LNCAP (cell line): ENCODE measurements at regions not wholly inside any gene's neighbourhood (a gene's known extent, or its start where the extent isn't known, plus 50 kb on each side); places are given as distances from the start of the nearest gene placed in this dataset.

Experiments used
- TF ChIP-seq, protein P1 (sequence below): fragments of 450-650 bp; IDR thresholded peaks from 2 replicates; pipeline ENCODE4 v1.5.1; 2017; ENCODE audit warnings: mild to moderate bottlenecking

- TF ChIP-seq, protein P1, sequence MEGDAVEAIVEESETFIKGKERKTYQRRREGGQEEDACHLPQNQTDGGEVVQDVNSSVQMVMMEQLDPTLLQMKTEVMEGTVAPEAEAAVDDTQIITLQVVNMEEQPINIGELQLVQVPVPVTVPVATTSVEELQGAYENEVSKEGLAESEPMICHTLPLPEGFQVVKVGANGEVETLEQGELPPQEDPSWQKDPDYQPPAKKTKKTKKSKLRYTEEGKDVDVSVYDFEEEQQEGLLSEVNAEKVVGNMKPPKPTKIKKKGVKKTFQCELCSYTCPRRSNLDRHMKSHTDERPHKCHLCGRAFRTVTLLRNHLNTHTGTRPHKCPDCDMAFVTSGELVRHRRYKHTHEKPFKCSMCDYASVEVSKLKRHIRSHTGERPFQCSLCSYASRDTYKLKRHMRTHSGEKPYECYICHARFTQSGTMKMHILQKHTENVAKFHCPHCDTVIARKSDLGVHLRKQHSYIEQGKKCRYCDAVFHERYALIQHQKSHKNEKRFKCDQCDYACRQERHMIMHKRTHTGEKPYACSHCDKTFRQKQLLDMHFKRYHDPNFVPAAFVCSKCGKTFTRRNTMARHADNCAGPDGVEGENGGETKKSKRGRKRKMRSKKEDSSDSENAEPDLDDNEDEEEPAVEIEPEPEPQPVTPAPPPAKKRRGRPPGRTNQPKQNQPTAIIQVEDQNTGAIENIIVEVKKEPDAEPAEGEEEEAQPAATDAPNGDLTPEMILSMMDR, result no peak
Measured at GRCh38 chr11:134503100-134503499, 91.1 kb upstream of the B3GAT1 start.

DNA sequence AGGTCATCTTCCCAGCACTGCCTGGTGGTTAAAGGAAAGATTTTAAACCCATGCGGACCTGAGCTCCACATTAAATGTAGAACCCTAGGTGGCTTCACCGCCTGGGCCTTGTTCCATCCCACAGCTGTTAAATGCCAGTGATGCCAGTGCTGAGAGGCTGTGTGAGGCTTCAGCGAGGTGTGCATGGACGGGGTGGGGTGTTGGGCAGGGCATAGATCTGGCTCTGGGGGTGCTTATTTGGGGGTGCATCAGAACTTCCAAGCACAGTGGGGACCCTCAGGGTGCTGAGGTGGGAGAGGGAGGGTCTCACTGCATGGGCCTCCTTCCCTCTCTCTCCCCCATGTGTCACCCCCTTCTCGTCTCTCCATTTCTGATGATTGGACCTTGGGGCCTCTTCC is 90.1 kb upstream of the B3GAT1 start:
- TF ChIP-seq, protein P1, result no peak

DNA sequence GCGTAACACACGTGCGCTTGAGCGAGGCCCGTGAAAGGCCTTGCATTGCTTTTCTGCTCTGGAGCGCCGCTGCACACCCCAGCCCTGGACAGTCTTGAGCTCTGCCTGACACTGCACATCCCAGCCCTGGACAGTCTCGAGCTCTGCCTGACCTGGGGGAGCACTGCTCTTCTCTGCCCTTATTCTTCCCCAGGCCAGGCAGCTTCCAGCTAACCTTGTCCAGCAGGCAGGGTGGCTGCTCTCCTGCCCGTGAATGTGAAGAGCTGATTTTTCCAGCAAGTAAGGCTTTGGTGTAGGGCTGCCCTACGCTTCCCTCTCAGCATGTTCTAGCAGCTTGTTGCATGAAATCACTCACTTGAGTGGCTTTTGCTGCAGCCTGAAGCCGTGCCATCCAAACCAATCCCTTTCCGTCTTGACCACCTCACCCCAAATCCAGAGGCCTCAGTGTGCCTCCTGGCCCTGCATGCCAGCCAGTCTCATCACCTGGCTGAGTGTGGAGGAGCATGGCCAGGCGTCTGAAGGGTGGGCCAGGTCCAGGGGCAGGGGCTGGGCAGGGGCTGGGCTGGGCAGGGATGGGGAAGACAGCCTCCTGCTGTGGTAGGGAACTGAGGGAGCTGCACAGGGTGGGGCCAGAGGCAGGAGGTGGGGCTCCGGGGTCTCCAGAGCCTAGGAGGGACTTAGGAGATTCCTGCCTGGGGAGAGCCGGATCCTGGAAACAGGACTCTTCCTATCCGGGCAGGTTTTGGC is 89.5 kb upstream of the B3GAT1 start:
- TF ChIP-seq, protein P1, result no peak

DNA sequence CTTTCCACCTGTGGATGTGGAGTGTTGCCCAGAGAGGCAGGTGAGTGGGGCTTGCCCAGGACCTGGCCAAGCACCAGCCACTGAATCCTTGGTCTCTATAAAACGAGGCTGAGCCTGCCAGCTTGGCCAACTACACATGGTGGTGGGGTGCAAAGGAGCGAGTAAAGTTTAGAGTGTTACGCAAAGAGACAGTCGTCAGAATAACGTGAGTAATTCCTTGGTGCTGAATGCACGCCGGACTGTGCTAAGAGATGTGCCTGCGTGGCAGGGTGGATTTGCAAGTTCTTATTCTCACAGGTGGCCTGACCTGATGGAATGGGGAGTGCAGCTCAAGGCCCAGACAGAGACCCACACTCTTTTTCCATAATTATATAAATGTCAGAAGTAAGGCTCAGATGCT is 88.6 kb upstream of the B3GAT1 start:
- TF ChIP-seq, protein P1, result no peak

GRCh38 chr11:134499990-134500389 is 87.9 kb upstream of the B3GAT1 start:
- TF ChIP-seq, protein P1, result no peak

DNA sequence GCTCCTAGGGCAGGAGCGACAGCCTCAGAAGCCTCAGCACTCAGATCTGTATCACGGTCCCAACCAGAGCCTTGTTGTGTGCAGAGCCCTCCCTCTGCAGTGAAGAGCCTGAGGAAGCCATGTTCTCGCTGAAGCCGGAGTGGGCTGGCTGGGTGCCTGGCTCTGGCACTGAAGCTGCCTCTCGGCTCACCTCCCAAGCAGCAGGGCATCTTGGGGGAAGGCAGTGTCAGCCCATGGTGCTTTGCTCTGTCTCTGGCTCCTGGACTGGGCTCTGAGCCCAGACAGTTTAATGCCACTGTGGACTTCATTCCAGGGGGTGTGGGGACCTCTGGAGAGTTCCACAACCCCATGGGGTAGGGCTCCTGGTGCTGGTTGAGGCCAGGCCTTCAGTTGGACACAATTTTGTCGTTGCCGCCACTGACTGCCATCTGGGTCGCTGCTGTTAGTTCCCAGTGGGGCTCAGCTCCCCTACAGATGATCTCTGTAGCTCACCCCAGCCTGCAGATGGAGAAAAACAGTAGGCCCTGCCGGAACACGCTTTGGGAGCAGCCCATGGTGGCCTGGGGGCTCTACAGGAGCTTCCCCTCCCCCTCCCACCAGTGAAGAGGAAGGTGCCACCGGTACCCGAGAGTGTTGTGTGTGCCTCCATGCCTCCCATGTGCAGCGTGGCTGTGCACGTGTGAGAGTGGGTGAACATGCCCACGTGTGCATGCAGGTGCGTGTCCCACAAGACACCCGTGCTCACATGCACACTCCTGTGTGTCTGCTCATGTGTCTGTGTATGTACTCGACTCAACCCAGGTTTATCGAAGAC is 86.5 kb upstream of the B3GAT1 start:
- TF ChIP-seq, protein P1, result no peak

- TF ChIP-seq, protein P1, result no peak
Measured at GRCh38 chr11:134497586-134497985, 85.5 kb upstream of the B3GAT1 start.
